Body of pancreas (tissue), 4 donors: ENCODE measurements at regions not wholly inside any gene's neighbourhood (a gene's known extent, or its start where the extent isn't known, plus 50 kb on each side); places are given as distances from the start of the nearest gene placed in this dataset.

Source experiments
- ATAC-seq: fragments of 150-250 bp; one replicate; pipeline ENCODE4 v1.9.1; 2016
- DNase-seq, 4 donors: peaks; one replicate each; pipeline ENCODE4 v3.0.0-alpha.2; 2019
- H3K27ac ChIP-seq, 4 donors: fragments of 200-600 bp; sonication (generic); 1 replicate in 3 of 4; 2 replicates in 1 of 4; pipeline versions ENCODE4 v1.5.1 to v1.6.1; 2016 to 2019; ENCODE audit warnings: mild to moderate bottlenecking in 1 of 4, mixed read lengths in 1 of 4, moderate library complexity in 1 of 4
- H3K27me3 ChIP-seq, 2 donors: fragments of 200-600 bp; sonication (generic); one replicate each; pipeline ENCODE4 v1.6.0; 2016; ENCODE audit warnings: mild to moderate bottlenecking in 1 of 2
- H3K36me3 ChIP-seq, 2 donors: fragments of 200-600 bp; sonication (generic); replicated peaks in 1 of 2; 2 replicates each; pipeline ENCODE4 v1.5.1; 2016; ENCODE audit warnings: low read depth in 2 of 2; ENCODE audit not compliant: insufficient read depth in 1 of 2
- H3K4me1 ChIP-seq: fragments of 200-600 bp; sonication (generic); one replicate; pipeline ENCODE4 v1.6.0; 2016
- H3K4me3 ChIP-seq, 2 donors: fragments of 200-600 bp; sonication (generic); 1 replicate in 1 of 2; 2 replicates in 1 of 2; pipeline ENCODE4 v1.5.1; 2016 to 2019
- H3K9me3 ChIP-seq, 3 donors: fragments of 200-600 bp; sonication (generic); 1 replicate in 2 of 3; 2 replicates in 1 of 3; pipeline ENCODE4 v1.5.1; 2016
- CTCF ChIP-seq, 7 experiments: fragments of 450-650 bp in 4 of 7; fragments of 200-600 bp in 3 of 7; sonication (generic) in 3 of 7; IDR thresholded peaks; one replicate each; pipeline ENCODE4 v1.5.1; 2016 to 2019; ENCODE audit warnings: antibody characterized with exemption in 7 of 7
- POLR2A ChIP-seq, 3 donors: fragments of 450-650 bp; IDR thresholded peaks; one replicate each; pipeline ENCODE4 v1.6.1; 2016; ENCODE audit warnings: antibody characterized with exemption in 3 of 3, mild to moderate bottlenecking in 2 of 3
- WGBS, 2 donors: methylation state at CpG; one replicate each; pipeline ENCODE4 v1.1.5; 2017; 5-methylcytosine and 5-hydroxymethylcytosine counted together
- intact Hi-C: fragments of 100-400 bp; cut with DNase I; formaldehyde crosslinking; loops from one replicate; pipeline ENCODE4 v1.15.1; 2023

- intact Hi-C loops: no loop called here
- ATAC-seq (no peak), DNase-seq (no peak)
- TF ChIP-seq POLR2A (IDR thresholded peaks at IDR 0.05) (no peak), CTCF (IDR thresholded peaks at IDR 0.05) (no peak)
- WGBS, 2 donors: 72 to 82% methylated on average over 17 to 22 of the region's 22 CpGs
- H3K27ac ChIP-seq: no peak overlapping the region
- no peaks in the 10 kb centered on the region for H3K4me1 ChIP-seq
- no peaks in the 10 kb centered on the region for H3K9me3 ChIP-seq
- no peak overlapping the region for H3K4me3 ChIP-seq
- no peaks in the 10 kb centered on the region for H3K36me3 ChIP-seq
- no peaks in the 10 kb centered on the region for H3K27me3 ChIP-seq
Measured at GRCh38 chr10:124293616-124294449, 124.9 kb downstream of the OAT start.

GRCh38 chr10:124292911-124293615 is 125.7 kb downstream of the OAT start:
- intact Hi-C loops: no loop called here
- Histone ChIP-seq H3K27ac (no peak overlapping the region), H3K4me3 (no peak overlapping the region), H3K4me1 (no peaks in the 10 kb centered on the region), H3K27me3 (no peaks in the 10 kb centered on the region), H3K36me3 (no peaks in the 10 kb centered on the region), H3K9me3 (no peaks in the 10 kb centered on the region)
- no peak for DNase-seq
- TF ChIP-seq POLR2A (IDR thresholded peaks at IDR 0.05) (no peak), CTCF (IDR thresholded peaks at IDR 0.05) (no peak)
- 82 to 87% methylated on average over 12 to 17 of the region's 17 CpGs for WGBS, 2 donors
- ATAC-seq: no peak

GRCh38 chr10:124291001-124291701 is 127.6 kb downstream of the OAT start:
- intact Hi-C loops: no loop called here
- peak overlapping the region in 1 of 4 donors; percentile 57 for H3K27ac ChIP-seq
- no peaks in the 10 kb centered on the region for H3K36me3 ChIP-seq
- TF ChIP-seq POLR2A (IDR thresholded peaks at IDR 0.05) (no peak), CTCF (IDR thresholded peaks at IDR 0.05) (no peak)
- H3K4me1 ChIP-seq: no peaks in the 10 kb centered on the region
- ATAC-seq: peak; percentile 14
- H3K27me3 ChIP-seq: no peaks in the 10 kb centered on the region
- DNase-seq: peak in 1 of 4 donors; percentile 57
- H3K9me3 ChIP-seq: no peaks in the 10 kb centered on the region
- 50 to 73% methylated on average over 14 of the region's 14 CpGs for WGBS, 2 donors
- no peak overlapping the region for H3K4me3 ChIP-seq

GRCh38 chr10:124289851-124290795 is 128.6 kb downstream of the OAT start:
- DNase-seq (peak in 2 of 4 donors; percentile 14 to 56), ATAC-seq (no peak)
- Histone ChIP-seq H3K27ac (peak overlapping the region in 1 of 4 donors; percentile 57), H3K36me3 (no peaks in the 10 kb centered on the region), H3K4me1 (no peaks in the 10 kb centered on the region), H3K9me3 (no peaks in the 10 kb centered on the region), H3K27me3 (no peaks in the 10 kb centered on the region), H3K4me3 (no peak overlapping the region)
- TF ChIP-seq CTCF (IDR thresholded peaks at IDR 0.05): no peak
- no peak for TF ChIP-seq POLR2A (IDR thresholded peaks at IDR 0.05)
- intact Hi-C loops: no loop called here
- WGBS, 2 donors: 36 to 52% methylated on average over 14 to 18 of the region's 18 CpGs
